HG03571 (cell line): ENCODE measurements at regions not wholly inside any gene's neighbourhood (a gene's known extent, or its start where the extent isn't known, plus 50 kb on each side); places are given as distances from the start of the nearest gene placed in this dataset.
"Not testable (repeated sequence)": the region's sequence is repeated elsewhere in the genome, so short reads cannot be mapped to it uniquely, and the experiment has no call there.

ENCODE experiments used
- ATAC-seq: cut with Tn5 transposase; IDR thresholded peaks from one replicate; pipeline ENCODE4 v1.9.1; 2021; ENCODE audit not compliant: unreplicated experiment

- no peak for ATAC-seq
These were observed 102.2 kb upstream of the NAMPT start for GRCh38 chr7:106386958-106387357.

DNA sequence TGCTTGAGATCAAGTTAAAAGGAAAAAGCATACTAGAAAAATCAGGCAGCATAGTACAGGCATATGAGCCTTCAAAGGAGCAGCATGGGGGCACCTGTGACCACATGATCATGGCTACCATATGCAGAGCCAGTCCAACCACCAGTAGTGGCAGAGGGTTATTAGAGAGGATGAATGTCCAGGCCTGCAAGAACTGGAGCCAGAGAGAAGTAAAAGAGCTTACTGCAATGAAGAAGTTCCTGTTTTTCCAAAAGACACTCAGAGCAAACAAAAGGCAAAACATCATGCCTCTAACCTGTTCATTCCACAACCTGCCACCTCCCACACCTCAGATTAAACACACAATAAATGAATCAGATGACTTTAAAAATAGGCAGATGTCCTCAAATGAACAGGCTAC lies 99.6 kb upstream of the NAMPT start:
- ATAC-seq, result no peak

DNA sequence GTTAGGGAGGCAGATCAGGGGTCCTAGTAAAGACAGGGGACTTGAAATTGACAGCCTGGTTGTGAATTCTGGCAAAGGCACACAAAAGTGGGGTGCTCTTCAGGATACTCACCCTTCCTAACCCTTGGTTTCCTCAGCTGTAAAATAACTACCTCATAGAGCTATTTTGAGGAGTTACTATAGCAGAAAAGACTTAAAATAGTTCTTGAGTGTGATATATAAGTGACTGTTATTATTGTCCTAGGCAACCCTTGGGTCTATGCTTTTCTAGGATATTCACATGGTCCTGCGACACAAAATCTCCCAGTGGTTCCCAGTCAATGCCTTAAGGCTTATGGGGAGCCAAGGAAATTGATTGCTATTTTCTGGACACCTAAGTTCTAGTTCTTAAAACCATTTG lies 98.1 kb upstream of the NAMPT start:
- no peak for ATAC-seq

DNA sequence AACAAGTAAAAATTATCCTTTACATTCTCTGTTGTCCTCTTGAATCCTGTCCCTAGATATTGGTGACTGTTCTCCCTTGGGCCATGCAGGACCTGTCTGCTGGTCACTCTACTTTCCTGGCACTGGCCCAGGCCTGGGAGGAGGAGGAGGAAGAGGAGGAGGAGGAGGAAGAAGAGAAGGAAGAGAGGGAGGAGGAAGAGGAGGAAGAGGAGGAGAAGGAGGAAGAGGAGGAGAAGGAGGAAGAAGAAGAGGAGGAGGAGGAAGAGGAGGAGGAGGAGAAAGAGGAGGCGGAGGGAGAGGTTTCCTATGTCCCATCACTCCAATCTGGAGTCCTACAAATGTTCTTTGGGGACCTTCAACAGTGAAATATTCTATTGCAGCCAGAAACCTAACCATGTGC lies 97.3 kb upstream of the NAMPT start:
- no peak for ATAC-seq

GRCh38 chr7:106381252-106381651 lies 96.5 kb upstream of the NAMPT start:
- ATAC-seq, result no peak

DNA sequence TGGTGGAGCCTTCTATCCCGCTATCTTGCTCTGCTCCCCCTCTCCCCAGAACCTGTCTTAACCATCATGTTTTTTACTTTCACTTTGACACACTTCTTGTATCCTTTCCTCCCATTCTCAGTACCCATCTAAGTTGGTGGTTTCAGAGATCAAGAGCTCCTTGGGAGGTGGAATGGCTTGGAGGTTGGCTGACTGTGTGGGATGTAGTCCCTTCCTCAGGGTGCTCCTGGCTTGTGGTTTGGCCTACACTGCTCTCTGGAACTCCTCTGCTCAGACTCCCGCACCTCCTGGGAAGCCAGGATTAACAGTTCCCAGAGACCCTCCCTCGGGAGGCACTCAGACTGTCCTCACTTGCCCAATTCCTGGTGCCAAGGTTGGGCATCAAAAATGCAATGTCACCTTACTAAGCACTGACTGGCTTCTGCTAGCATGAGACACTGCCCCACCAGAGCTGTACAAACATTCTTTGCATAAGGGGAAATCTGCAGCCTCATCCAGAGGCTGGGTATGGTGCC lies 93.1 kb upstream of the NAMPT start:
- ATAC-seq, result no peak

DNA sequence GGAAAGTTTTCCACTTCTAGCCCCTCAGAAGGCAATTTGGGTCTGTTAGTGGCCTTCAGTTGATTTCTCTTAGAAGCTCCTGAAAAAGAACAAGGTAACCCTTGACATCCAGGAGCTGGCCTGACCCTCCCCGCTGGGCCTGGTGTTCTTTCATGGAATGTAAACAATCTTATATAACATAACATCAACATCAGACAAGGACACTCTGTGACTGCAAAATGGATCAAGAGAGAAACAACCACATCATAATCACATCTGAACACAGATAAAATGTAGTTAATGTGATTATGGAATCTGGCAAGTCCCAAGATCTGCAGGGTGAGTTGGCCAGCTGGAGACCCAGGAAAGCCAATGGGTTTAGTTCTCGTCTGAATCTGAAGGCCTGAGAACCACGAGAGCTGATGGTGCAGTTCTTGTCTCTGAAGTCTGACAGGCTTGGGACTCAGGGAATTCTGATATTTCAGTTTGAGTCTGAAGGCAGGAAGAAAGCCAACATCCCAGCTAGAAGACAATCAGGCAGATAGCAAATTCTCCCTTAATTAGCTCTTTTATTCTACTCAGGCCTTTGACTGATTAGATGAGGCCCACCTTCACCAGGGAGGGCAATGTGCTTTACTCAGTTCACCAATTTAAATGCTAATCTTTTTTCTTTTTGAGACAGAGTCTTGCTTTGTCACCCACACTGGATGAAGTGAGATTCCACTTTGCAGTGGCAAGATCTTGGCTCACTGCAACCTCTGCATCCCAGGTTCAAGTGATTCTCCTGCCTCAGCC lies 91.4 kb upstream of the NAMPT start:
- no peak for ATAC-seq

- ATAC-seq, result no peak
These were observed 90.7 kb upstream of the NAMPT start for GRCh38 chr7:106375499-106375898.

DNA sequence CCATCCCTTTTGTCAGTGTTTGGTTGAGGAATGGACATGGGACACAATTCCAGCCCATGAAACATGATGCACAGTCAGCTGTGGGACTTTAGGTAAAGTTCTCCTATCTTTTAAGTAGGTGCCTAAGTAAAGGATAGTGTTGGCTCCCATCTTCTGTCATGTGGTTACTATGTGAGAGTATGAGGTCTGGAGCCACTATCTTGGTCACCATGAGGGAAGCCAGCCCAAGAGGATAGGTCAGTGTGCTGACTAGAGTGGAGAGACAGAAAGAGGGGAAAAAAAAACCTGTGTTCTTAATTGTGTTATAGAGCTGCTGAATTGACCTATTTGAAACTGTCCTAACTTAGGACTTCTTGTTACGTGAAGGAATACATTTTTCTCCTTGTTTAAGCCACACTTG lies 89.7 kb upstream of the NAMPT start:
- ATAC-seq, result no peak

- ATAC-seq, result no peak
These were observed 88.0 kb upstream of the NAMPT start for GRCh38 chr7:106372595-106373318.

GRCh38 chr7:106372126-106372525 lies 87.3 kb upstream of the NAMPT start:
- ATAC-seq, result no peak

DNA sequence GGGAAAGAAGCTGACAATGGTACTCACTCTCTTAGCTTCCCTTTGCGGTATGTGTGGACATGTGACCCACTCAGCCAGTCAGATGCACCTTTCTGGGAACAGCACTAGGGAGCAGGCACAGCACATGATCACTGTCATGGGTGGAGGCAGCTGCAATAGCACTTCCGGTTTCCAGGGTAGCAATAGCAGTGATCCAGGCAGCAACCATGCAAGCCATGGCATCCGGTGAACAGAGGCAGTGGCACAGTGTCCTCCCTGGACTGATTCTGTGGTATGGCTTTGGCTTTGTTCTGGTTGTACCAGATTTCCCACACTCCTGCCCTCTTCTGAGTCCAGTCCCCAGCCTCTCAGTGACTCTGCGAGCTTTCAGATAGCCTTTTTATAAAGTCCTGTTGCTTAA lies 86.8 kb upstream of the NAMPT start:
- ATAC-seq, result no peak

- ATAC-seq, result no peak
These were observed 85.8 kb upstream of the NAMPT start for GRCh38 chr7:106370542-106370941.

DNA sequence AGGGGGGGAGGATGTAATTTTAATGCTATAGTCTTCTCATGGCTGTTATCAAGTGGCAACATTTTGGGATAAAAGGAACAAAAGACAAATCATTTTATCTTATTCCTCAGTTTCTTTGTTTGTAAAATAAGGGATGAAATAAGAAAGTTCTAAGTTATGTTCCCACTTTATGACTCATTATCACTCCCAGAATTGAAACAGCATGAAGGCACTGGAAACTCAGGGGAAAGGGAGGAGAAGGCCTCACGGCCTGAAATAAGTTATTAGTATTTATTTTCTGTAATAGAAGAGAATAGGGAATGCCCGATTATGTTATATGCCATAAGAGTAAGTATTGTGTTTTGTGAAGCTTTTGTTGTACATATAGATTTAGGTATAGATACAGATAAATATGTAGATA lies 85.0 kb upstream of the NAMPT start:
- no peak for ATAC-seq

- ATAC-seq, result no peak
These were observed 84.6 kb upstream of the NAMPT start for GRCh38 chr7:106369352-106369751.

DNA sequence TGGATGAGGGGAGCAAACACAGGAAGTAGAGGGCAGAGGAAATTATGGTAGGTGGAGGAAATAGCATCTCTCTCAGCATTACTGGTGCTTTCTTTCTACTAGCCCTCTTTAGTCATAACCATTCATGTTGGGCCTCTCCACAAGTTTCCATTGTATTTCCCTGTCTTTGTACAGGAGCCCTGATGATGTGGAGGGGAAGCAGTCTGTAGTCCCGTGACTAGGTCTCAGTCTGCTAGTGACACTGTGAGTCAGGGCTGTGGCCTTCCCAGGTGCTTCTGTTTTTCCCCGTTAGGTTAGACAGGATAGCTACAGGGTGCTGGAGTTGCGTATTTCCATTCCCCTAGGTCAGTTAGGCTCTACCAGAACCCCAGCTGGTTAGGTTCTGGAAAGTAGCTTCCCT lies 82.9 kb upstream of the NAMPT start:
- ATAC-seq, result no peak

- ATAC-seq, result no peak
These were observed 82.2 kb upstream of the NAMPT start for GRCh38 chr7:106367018-106367420.

DNA sequence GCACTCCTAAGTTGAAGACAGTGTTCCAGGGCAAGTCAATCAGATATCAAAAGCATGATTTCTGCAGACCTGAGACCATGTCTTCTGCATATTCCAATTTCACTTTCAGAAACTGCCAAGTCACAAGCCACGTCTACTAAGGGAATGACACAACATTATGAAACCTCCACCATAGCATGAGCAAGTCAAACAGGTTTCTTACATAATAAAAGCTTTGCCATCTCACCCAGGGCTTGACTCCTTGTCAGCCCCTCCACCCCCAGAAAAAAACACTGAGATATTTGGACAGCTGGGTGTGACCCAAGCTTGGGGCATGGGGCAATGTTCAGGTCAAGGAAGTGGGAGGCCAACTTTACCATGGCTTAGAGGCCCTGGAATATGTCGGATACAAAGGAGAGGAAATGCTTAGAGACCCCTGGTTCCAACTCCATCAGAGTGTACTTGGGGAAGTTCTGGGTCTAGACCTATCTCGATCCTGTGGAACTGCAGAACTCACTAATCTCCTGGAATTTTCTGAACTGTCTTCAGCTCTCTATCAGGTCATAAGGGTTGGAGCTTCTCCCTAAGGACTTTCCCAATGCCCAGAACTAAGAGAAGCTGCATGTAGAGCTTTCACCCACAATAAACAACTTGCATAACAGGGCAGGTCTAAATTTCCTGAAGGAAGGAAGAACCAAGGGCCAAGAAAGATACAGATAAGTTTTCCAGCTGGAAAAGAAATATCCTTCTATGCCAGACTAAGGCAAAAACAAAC lies 80.6 kb upstream of the NAMPT start:
- no peak for ATAC-seq

DNA sequence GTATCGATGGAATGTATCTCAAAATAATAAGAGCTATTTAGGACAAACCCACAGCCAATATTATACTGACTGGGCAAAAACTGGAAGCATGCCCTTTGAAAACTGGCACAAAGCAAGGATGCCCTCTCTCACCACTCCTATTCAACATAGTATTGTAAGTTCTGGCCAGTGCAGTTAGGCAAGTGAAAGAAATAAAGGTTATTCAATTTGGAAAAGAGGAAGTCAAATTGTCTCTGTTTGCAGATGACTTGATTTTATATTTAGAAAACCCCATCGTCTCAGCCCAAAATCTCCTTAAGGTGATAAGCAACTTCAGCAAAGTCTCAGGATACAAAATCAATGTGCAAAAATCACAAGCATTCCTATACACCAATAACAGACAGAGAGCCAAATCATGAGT lies 77.7 kb upstream of the NAMPT start:
- not testable (repeated sequence) for ATAC-seq

GRCh38 chr7:106358103-106358663 lies 73.4 kb upstream of the NAMPT start:
- ATAC-seq, result peak; percentile 88

GRCh38 chr7:106357675-106358074 lies 72.9 kb upstream of the NAMPT start:
- ATAC-seq, result no peak
